ENCODE measurements at regions not wholly inside any gene's neighbourhood (a gene's known extent, or its start where the extent isn't known, plus 50 kb on each side); places are given as distances from the start of the nearest gene placed in this dataset.

DNA sequence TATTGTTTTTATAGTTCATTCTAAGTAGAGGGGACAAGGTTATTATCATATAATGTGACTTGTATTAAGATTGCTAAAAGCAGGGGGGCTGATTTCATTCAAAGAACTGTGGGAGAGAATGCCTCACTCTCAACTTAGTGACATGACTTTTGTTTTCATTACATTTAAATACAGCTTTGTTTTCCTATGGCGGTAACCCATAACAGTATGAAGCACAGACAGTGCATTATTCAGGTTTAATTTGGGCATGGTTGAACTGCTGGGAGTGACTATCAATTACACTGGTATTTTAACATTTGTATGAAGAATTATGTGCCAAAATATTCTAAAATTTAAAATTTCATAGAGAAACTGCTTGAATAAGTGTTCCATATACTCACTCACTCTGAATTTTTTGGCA is 637.3 kb downstream of the USP25 start:
- no peak for TF ChIP-seq JUND (IDR thresholded peaks at IDR 0.05; ENCODE audit: low read depth)
- no peak for DNase-seq (ENCODE audit: low read depth in 1 of 2, low spot score in 1 of 2)
- in situ Hi-C loops (cut with HindIII; ENCODE audit: low pct_unique_long_range_greater_than_20kb, low sequenced_read_pairs) = no loop called here

DNA sequence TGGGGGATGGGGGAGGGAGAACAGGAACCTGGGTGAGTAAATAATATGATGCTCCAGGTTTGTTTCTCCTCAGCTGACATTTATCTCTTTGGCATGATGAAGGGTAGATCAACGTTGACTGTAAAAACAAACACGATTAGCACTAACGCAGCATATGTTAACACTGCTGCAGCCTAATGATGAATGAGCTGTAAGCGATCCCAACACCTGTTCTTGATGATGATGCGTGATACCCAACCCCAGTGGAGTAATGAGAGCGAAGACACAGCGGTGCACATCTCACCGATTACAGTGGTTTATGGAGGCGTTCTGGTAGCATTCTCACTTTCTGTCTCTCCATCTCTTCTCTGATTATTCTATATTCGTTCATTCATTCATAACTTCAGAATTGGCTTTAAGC is 640.4 kb downstream of the USP25 start:
- TF ChIP-seq JUND (IDR thresholded peaks at IDR 0.05; ENCODE audit: low read depth) = no peak
- in situ Hi-C loops (cut with HindIII; ENCODE audit: low pct_unique_long_range_greater_than_20kb, low sequenced_read_pairs) = no loop called here
- no peak for DNase-seq (ENCODE audit: low read depth in 1 of 2, low spot score in 1 of 2)

DNA sequence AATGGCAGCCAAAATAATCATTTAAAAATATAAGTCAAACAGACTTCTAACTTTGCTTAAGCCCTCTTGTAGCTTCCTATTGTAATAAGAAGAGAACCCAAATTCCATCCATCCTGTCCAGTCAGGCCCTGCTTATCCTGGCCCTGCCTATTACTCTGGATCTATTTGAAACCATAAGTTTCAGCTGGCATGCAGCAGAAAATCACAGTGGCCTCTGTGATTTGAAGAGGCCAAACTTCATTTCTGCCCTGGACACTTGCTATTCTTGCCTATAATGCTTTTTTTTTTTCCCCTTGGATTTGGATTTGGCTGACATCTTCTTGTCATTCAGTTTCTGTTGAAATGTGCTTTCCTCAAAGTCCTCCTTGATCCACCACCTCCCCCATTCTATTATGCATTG is 642.8 kb downstream of the USP25 start:
- no peak for TF ChIP-seq JUND (IDR thresholded peaks at IDR 0.05; ENCODE audit: low read depth)
- no peak for DNase-seq (ENCODE audit: low read depth in 1 of 2, low spot score in 1 of 2)
- in situ Hi-C loops (cut with HindIII; ENCODE audit: low pct_unique_long_range_greater_than_20kb, low sequenced_read_pairs) = no loop called here

DNA sequence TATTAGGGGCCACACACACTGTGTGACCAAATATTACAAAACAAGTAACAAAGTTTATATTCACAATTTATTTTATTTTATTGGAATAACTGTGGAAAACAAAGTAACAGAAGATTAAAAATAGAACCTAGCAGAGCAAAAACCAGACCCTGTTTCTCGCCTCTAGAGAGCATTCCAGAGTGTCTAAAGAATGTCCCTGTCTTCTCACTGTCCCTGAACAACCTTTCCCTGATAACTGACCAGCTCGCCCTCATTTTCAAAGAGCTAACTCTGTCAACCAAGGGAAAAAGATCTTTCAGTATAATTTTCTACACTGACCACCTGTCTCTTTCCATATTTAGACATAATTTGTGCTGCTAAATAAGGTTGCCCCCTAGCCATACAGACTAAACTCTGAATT is 646.9 kb downstream of the USP25 start:
- no peak for DNase-seq (ENCODE audit: low read depth in 1 of 2, low spot score in 1 of 2)
- in situ Hi-C loops (cut with HindIII; ENCODE audit: low pct_unique_long_range_greater_than_20kb, low sequenced_read_pairs) = no loop called here
- no peak for TF ChIP-seq JUND (IDR thresholded peaks at IDR 0.05; ENCODE audit: low read depth)

DNA sequence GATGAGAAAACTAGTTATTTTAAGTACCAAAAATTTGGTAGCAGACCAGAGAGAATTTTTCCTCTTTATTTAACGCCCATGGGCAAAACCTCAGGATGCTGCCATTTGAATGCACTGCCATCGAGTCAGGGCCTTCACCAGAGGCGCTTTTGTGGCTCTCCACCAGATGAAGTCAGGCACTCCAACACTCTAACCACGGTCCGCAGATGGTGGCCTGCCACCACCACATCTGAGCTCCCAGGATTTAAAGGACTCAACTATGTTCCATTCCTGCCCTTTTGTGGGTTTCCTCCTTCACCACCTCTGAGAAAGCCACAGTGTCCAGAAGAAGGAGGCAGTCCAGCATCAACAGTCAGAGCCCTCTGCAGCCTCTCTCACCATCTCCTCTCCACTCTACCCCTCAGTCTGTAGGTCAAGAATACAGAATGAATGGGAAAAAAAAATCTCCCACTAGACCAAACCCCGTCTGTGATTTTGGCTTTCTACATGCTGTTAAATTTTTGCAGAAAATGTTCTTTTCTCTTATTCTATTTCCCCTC is 647.4 kb downstream of the USP25 start:
- TF ChIP-seq JUND (IDR thresholded peaks at IDR 0.05; ENCODE audit: low read depth) = no peak
- in situ Hi-C loops (cut with HindIII; ENCODE audit: low pct_unique_long_range_greater_than_20kb, low sequenced_read_pairs) = no loop called here
- no peak for DNase-seq (ENCODE audit: low read depth in 1 of 2, low spot score in 1 of 2)

DNA sequence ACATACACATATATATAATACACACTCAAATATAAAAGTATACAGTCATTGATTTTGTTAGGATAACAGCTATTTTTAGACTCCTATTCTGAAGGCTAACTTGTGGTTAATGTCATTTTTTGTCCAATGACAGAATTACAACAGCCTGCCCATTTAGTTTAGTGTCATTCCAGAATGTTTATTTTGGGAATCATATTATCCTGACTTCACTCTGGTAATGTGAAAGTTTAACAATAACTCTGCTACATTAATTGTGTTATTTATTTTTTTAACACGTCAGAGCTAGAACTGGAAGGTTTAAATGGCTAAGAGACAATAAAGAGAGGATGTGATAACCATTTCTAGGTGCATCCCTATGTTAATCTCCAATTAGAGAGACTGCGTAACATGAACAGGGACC is 648.1 kb downstream of the USP25 start:
- in situ Hi-C loops (cut with HindIII; ENCODE audit: low pct_unique_long_range_greater_than_20kb, low sequenced_read_pairs) = no loop called here
- DNase-seq (ENCODE audit: low read depth in 1 of 2, low spot score in 1 of 2) = no peak
- no peak for TF ChIP-seq JUND (IDR thresholded peaks at IDR 0.05; ENCODE audit: low read depth)

DNA sequence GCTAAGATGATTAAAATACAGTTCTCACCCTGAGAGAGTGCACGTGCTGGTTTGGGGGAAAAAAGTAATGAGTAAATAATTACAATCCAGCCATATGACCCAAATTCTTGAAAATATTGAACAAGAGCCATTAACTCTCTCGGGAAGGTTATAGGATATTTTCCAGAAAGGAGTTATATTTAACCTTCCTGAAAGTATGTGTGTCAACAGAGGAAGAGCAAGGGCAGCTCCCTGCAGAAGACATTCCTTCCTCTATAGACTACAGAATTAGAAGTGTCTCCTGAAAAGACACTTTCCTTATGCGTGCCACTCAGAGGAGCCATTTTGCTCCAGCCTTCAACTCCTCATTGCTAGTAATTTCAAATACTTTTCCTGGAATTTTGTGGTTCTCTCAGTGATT is 648.7 kb downstream of the USP25 start:
- in situ Hi-C loops (cut with HindIII; ENCODE audit: low pct_unique_long_range_greater_than_20kb, low sequenced_read_pairs) = no loop called here
- DNase-seq (ENCODE audit: low read depth in 1 of 2, low spot score in 1 of 2) = no peak
- TF ChIP-seq JUND (IDR thresholded peaks at IDR 0.05; ENCODE audit: low read depth) = no peak

DNA sequence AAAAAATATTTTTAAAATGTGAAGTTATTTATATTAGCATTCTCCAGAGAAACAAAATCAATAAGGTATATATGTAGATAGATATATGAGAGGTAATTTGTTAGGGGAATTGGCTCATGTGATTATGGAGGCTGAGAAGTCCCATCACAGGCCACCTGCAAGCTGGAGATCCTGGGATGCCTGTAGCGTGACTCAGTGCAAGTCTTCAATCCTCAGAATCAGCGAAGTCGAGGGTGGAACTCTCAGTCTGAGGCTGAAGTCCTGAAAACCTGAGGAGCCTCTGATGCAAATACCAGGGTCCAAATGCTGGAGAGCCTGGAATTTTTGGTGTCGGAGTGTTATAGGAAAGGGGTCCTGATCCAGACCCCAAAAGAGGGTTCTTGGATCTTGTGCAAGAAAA is 658.5 kb downstream of the USP25 start:
- in situ Hi-C loops (cut with HindIII; ENCODE audit: low pct_unique_long_range_greater_than_20kb, low sequenced_read_pairs) = no loop called here
- peak in 1 of 2 experiments; percentile 16 for DNase-seq (ENCODE audit: low read depth in 1 of 2, low spot score in 1 of 2)
- no peak for TF ChIP-seq JUND (IDR thresholded peaks at IDR 0.05; ENCODE audit: low read depth)

DNA sequence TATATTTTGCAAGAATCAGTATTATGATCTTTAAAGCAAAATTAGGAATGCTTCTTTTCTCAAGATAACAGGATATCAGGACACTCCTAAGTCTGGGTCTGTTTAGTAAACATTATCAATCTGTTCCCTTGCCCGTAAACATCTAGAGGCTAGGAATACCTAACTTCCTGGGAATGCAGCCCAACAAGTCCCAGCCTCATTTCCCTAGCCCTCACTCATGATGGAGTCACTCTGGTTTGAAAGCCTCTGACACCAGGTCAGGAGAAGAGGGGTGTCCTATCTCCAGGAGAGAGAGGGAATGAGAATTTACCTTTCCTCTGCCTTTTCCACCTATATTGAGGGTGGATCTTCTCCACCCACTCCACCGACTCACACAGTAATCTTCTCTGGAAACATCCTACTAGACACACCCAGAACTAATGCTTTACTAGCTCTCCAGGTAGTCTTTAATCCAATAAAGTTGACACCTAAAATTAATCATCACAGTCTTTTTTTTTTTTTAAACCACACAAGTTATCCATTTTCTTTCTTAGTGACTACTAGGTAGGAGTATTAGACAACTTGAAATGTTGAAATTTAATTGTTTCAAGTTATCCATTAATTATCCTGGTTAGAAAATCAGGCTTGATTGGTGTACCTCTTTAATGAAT is 659.3 kb downstream of the USP25 start:
- TF ChIP-seq JUND (IDR thresholded peaks at IDR 0.05; ENCODE audit: low read depth) = no peak
- in situ Hi-C loops (cut with HindIII; ENCODE audit: low pct_unique_long_range_greater_than_20kb, low sequenced_read_pairs) = no loop called here
- DNase-seq (ENCODE audit: low read depth in 1 of 2, low spot score in 1 of 2) = peak in 1 of 2 experiments; percentile 27

DNA sequence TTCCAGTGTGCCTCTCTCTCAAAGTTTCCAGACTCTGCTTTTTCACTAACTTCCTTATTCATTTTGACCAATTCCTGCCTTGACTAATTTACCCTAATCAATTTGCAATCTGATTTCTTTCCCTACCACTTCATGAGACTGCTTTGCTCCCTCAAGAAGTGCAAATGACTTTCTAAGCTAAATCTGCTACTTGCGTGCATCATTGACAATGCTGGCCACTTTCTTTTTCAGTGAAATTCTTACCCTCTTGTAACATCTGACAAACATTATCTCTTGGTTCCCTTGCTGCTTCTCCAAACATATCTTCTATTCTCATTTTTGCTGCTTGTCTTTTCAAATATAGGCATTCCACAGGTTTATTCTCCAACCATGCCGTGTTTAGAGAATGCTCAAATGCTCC is 659.9 kb downstream of the USP25 start:
- in situ Hi-C loops (cut with HindIII; ENCODE audit: low pct_unique_long_range_greater_than_20kb, low sequenced_read_pairs) = no loop called here
- TF ChIP-seq JUND (IDR thresholded peaks at IDR 0.05; ENCODE audit: low read depth) = no peak
- no peak for DNase-seq (ENCODE audit: low read depth in 1 of 2, low spot score in 1 of 2)

DNA sequence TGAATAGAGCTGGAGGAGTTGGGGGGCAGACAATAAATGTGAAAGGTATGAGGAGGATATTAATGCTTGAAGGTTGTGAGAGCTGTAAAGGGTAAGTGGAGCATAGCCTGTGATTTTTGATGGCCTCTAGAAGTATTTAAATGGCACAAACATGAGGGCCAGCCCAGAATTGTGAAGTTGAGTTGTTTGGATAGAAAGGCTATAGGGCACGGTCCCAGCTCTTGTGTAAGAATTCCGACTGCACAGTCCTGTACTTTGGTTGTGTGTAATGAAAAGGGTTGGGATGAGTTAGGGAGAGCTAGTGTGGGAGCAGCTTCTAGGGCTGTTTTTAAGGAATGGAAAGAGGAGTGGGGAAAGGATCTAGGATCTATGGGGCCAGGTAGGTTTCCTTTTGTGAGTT is 665.5 kb downstream of the USP25 start:
- in situ Hi-C loops (cut with HindIII; ENCODE audit: low pct_unique_long_range_greater_than_20kb, low sequenced_read_pairs) = no loop called here
- TF ChIP-seq JUND (IDR thresholded peaks at IDR 0.05; ENCODE audit: low read depth) = no peak
- no peak for DNase-seq (ENCODE audit: low read depth in 1 of 2, low spot score in 1 of 2)

DNA sequence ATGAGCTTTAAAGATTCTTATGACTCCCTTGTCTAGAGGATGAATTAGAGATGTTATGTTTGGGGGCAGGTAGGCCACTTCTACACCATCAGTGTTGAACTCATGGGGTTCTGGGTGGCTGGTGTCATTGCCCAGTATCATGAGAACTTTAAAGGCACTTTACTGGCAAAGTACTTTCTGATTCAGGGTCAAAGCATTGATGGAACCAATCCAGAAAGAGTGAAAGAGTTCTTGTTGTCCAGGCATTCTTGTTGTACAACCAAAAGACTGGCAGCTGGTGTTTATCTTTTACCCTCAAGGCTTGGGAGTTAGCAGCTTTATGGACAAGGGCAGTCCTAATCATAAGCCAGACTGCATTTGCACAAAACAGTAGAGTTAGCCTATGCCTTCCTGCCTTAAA is 673.0 kb downstream of the USP25 start:
- no peak for TF ChIP-seq JUND (IDR thresholded peaks at IDR 0.05; ENCODE audit: low read depth)
- in situ Hi-C loops (cut with HindIII; ENCODE audit: low pct_unique_long_range_greater_than_20kb, low sequenced_read_pairs) = no loop called here
- no peak for DNase-seq (ENCODE audit: low read depth in 1 of 2, low spot score in 1 of 2)

DNA sequence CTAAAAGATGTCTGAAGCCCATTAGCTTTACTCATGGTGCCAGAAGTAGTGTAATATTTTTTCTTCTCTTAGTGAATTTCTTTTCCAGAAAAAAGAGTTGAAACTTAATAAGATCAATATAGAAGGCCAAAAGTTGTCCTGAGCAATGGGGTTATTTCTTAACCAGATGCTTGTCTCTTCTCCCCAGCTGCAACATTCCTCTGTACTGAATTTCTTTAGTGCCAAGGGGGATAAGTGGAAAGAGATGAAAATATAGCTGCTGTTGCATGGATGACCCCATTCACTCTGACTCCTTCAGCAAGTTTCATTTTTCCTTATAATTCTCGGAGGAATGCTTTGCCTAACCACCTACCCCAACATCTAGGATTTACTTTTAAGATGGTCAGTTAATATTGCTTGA is 675.0 kb downstream of the USP25 start:
- in situ Hi-C loops (cut with HindIII; ENCODE audit: low pct_unique_long_range_greater_than_20kb, low sequenced_read_pairs) = no loop called here
- no peak for DNase-seq (ENCODE audit: low read depth in 1 of 2, low spot score in 1 of 2)

DNA sequence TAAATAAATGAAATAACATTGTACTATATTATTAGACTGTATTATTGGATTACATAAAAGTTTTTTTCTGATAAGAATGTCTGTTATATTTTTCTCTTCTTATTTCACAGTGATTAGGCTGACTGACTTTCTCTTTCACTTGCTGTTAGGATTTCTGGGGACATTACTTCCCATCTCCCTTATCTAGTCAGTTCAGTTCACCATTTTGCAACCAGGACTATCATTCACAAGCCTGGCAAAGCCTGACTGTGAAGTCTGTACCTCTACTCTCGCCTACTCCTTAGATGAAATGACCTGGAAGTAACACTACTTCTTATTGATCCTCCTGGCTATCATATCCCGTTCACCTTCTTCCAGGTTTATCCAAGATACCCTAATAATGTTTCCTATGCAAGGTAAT is 676.6 kb downstream of the USP25 start:
- no peak for TF ChIP-seq JUND (IDR thresholded peaks at IDR 0.05; ENCODE audit: low read depth)
- DNase-seq (ENCODE audit: low read depth in 1 of 2, low spot score in 1 of 2) = no peak
- in situ Hi-C loops (cut with HindIII; ENCODE audit: low pct_unique_long_range_greater_than_20kb, low sequenced_read_pairs) = no loop called here

More for the DNA sequence above, 675.0 kb downstream of the USP25 start:
- TF ChIP-seq JUND (IDR thresholded peaks at IDR 0.05; ENCODE audit: low read depth) = no peak
